H1 (cell line): ENCODE measurements at regions not wholly inside any gene's neighbourhood (a gene's known extent, or its start where the extent isn't known, plus 50 kb on each side); places are given as distances from the start of the nearest gene placed in this dataset.

ENCODE experiments used
- CTCF ChIA-PET: fragments of 300-600 bp; sonication (Branson Sonifier 250); formaldehyde crosslinking; loops from one replicate; lab custom pipeline; 2021; ENCODE audit not compliant: partially characterized antibody; lab: Charles Lee
- POLR2A ChIA-PET: fragments of 300-600 bp; sonication (Branson Sonifier 250); formaldehyde crosslinking; loops from one replicate; lab custom pipeline; 2021; ENCODE audit warnings: inconsistent platforms; ENCODE audit not compliant: partially characterized antibody; lab: Charles Lee
- DNase-seq, 2 experiments: peaks; one replicate each; pipeline versions ENCODE4 v3.0.0 to v3.0.0-alpha.2; 2010 to 2022; ENCODE audit warnings: low spot score in 2 of 2, low read depth in 1 of 2, mixed read lengths in 1 of 2
- FAIRE-seq: peaks from 2 replicates; lab custom pipeline; 2011; peaks lifted over from hg19 to GRCh38; lab: Jason Lieb, UNC
- H2AFZ ChIP-seq: 2 replicates; pipeline ENCODE4 v1.8.1; 2012; ENCODE audit warnings: low read length, inconsistent platforms
- H2AK5ac ChIP-seq: 2 replicates; pipeline ENCODE4 v1.6.1; 2013; ENCODE audit warnings: low read depth, low read length
- H2BK120ac ChIP-seq: replicated peaks from 2 replicates; pipeline ENCODE3; 2013; ENCODE audit warnings: low read depth, low read length, inconsistent platforms
- H2BK12ac ChIP-seq: 2 replicates; pipeline ENCODE4 v1.6.1; 2013; ENCODE audit warnings: low read depth, low read length
- H2BK15ac ChIP-seq: 2 replicates; pipeline ENCODE4 v1.6.1; 2013; ENCODE audit warnings: low read length
- H2BK20ac ChIP-seq: 2 replicates; pipeline ENCODE4 v1.6.1; 2013; ENCODE audit warnings: low read length
- H2BK5ac ChIP-seq: 2 replicates; pipeline ENCODE4 v1.6.1; 2013; ENCODE audit warnings: low read depth, low read length
- H3K14ac ChIP-seq: 2 replicates; pipeline ENCODE4 v1.6.1; 2013; ENCODE audit warnings: inconsistent platforms; ENCODE audit not compliant: insufficient read length
- H3K18ac ChIP-seq: 2 replicates; pipeline ENCODE4 v1.6.1; 2013; ENCODE audit warnings: low read length; ENCODE audit errors: extremely low read depth
- H3K23ac ChIP-seq: 2 replicates; pipeline ENCODE4 v1.6.1; 2013; ENCODE audit warnings: inconsistent platforms; ENCODE audit not compliant: insufficient read length
- H3K23me2 ChIP-seq: 2 replicates; pipeline ENCODE4 v1.6.1; 2013; ENCODE audit warnings: low read depth, low read length
- H3K27ac ChIP-seq: 2 replicates; pipeline ENCODE4 v1.6.1; 2011; ENCODE audit warnings: low read depth, low read length, inconsistent platforms
- H3K27me3 ChIP-seq, 4 experiments: replicated peaks in 1 of 4; 1 replicate in 1 of 4; 2 replicates in 3 of 4; pipeline versions ENCODE4 v1.6.1 to v1.8.1; 2011 to 2013; ENCODE audit warnings: low read length in 3 of 4, mild to moderate bottlenecking in 3 of 4, inconsistent platforms in 2 of 4, mixed read lengths in 2 of 4, moderate library complexity in 1 of 4; ENCODE audit not compliant: control insufficient read depth in 3 of 4, insufficient read depth in 3 of 4; ENCODE audit errors: extremely low read depth in 1 of 4
- H3K36me3 ChIP-seq, 4 experiments: 2 replicates each; pipeline versions ENCODE4 v1.6.1 to v1.8.1; 2011 to 2013; ENCODE audit warnings: mild to moderate bottlenecking in 4 of 4, low read length in 3 of 4, moderate library complexity in 2 of 4, control low read depth in 1 of 4, inconsistent platforms in 1 of 4; ENCODE audit not compliant: insufficient read depth in 4 of 4, control insufficient read depth in 2 of 4
- H3K4ac ChIP-seq: replicated peaks from 2 replicates; pipeline ENCODE3; 2013; ENCODE audit warnings: low read length, low read depth, mixed read lengths, inconsistent platforms; ENCODE audit not compliant: insufficient read length
- H3K4me1 ChIP-seq, 4 experiments: replicated peaks in 1 of 4; 1 replicate in 1 of 4; 2 replicates in 3 of 4; pipeline versions ENCODE4 v1.6.1 to v1.8.1; 2011 to 2013; ENCODE audit warnings: low read length in 3 of 4, inconsistent platforms in 2 of 4, mixed read lengths in 1 of 4; ENCODE audit not compliant: insufficient read depth in 4 of 4, control insufficient read depth in 3 of 4
- H3K4me2 ChIP-seq, 2 experiments: 2 replicates each; pipeline versions ENCODE4 v1.6.1 to v1.8.1; 2011 to 2013; ENCODE audit warnings: low read depth in 2 of 2, low read length in 2 of 2, control low read depth in 1 of 2, inconsistent platforms in 1 of 2, mild to moderate bottlenecking in 1 of 2; ENCODE audit not compliant: insufficient read depth in 1 of 2
- H3K4me3 ChIP-seq, 4 experiments: fragments of 200-600, 300-600 bp in 1 of 4; sonication (generic), shearing (Covaris generic), sonication (Bioruptor Twin) in 1 of 4; 2 replicates each; pipeline versions ENCODE4 v1.5.1 to v1.8.1; 2011 to 2016; ENCODE audit warnings: low read length in 4 of 4, low read depth in 3 of 4, control low read depth in 2 of 4, inconsistent platforms in 2 of 4, mild to moderate bottlenecking in 2 of 4, mixed read lengths in 1 of 4, moderate library complexity in 1 of 4; ENCODE audit not compliant: insufficient read depth in 2 of 4; ENCODE audit errors: extremely low read depth in 1 of 4
- H3K56ac ChIP-seq: replicated peaks from 2 replicates; pipeline ENCODE3; 2013; ENCODE audit warnings: low read depth, mild to moderate bottlenecking, mixed read lengths, low read length, inconsistent platforms; ENCODE audit not compliant: insufficient read length
- H3K79me1 ChIP-seq: 2 replicates; pipeline ENCODE4 v1.6.1; 2013; ENCODE audit warnings: low read depth, low read length, control low read depth
- H3K79me2 ChIP-seq, 2 experiments: 2 replicates each; pipeline versions ENCODE4 v1.6.1 to v1.8.1; 2012 to 2013; ENCODE audit warnings: low read length in 2 of 2, mild to moderate bottlenecking in 2 of 2, inconsistent platforms in 1 of 2; ENCODE audit not compliant: insufficient read depth in 2 of 2, control insufficient read depth in 1 of 2
- H3K9ac ChIP-seq, 4 experiments: replicated peaks in 1 of 4; 1 replicate in 1 of 4; 2 replicates in 3 of 4; pipeline versions ENCODE4 v1.6.1 to v1.8.1; 2011 to 2013; ENCODE audit warnings: low read depth in 3 of 4, low read length in 3 of 4, control low read depth in 2 of 4, mild to moderate bottlenecking in 2 of 4, moderate library complexity in 2 of 4, inconsistent platforms in 1 of 4; ENCODE audit errors: extremely low read depth in 1 of 4
- H3K9me3 ChIP-seq, 2 experiments: 2 replicates each; pipeline versions ENCODE4 v1.6.1 to v1.8.1; 2012 to 2013; ENCODE audit warnings: mild to moderate bottlenecking in 2 of 2, moderate library complexity in 2 of 2, control low read depth in 1 of 2, inconsistent platforms in 1 of 2, low read depth in 1 of 2, low read length in 1 of 2, mixed read lengths in 1 of 2; ENCODE audit not compliant: insufficient read depth in 2 of 2
- H4K20me1 ChIP-seq, 2 experiments: replicated peaks in 1 of 2; 2 replicates each; pipeline versions ENCODE3 to v1.8.1; 2011 to 2013; ENCODE audit warnings: inconsistent platforms in 2 of 2, low read length in 2 of 2, mild to moderate bottlenecking in 1 of 2; ENCODE audit not compliant: insufficient read depth in 2 of 2, control insufficient read depth in 1 of 2
- H4K5ac ChIP-seq: 2 replicates; pipeline ENCODE4 v1.6.1; 2013; ENCODE audit warnings: low read length, low read depth, mixed read lengths, inconsistent platforms; ENCODE audit not compliant: insufficient read length
- H4K8ac ChIP-seq: 2 replicates; pipeline ENCODE4 v1.8.0; 2013; ENCODE audit warnings: mild to moderate bottlenecking, moderate library complexity, low read length, inconsistent platforms; ENCODE audit not compliant: insufficient read depth; ENCODE audit errors: extremely low read depth
- H4K91ac ChIP-seq: replicated peaks from 2 replicates; pipeline ENCODE3; 2013; ENCODE audit warnings: low read length, mixed read lengths, inconsistent platforms; ENCODE audit not compliant: insufficient read length
- BACH1 ChIP-seq: IDR thresholded peaks from 2 replicates; pipeline ENCODE4 v1.6.1; 2012; ENCODE audit warnings: low read length, improper control_type of control experiment
- CBX8 ChIP-seq: fragments of 300-800, 300-1000 bp; sonication (generic); IDR thresholded peaks from 2 replicates; pipeline ENCODE4 v1.7.1; 2016; ENCODE audit warnings: low read depth, low read length, borderline replicate concordance
- CREB1 ChIP-seq: IDR thresholded peaks from 2 replicates; pipeline ENCODE4 v1.6.1; 2012; ENCODE audit warnings: inconsistent platforms
- KDM1A ChIP-seq: fragments of 200-600, 300-600 bp; sonication (generic); IDR thresholded peaks from 2 replicates; pipeline ENCODE4 v1.7.1; 2016; ENCODE audit warnings: mild to moderate bottlenecking, low read length, borderline replicate concordance
- KDM4A ChIP-seq: IDR thresholded peaks from one replicate; pipeline ENCODE4 v1.7.1; 2012; ENCODE audit warnings: low read depth, mild to moderate bottlenecking, moderate library complexity, low read length, inconsistent platforms; ENCODE audit not compliant: severe bottlenecking
- KDM5A ChIP-seq: fragments of 200-600 bp; IDR thresholded peaks from 2 replicates; pipeline ENCODE4 v1.7.1; 2012; ENCODE audit warnings: mild to moderate bottlenecking, low read length, inconsistent platforms, mixed read lengths
- POU5F1 ChIP-seq: IDR thresholded peaks from 2 replicates; pipeline ENCODE4 v1.6.1; 2011; ENCODE audit warnings: low read depth, mild to moderate bottlenecking, low read length, moderate library complexity
- RBBP5 ChIP-seq: IDR thresholded peaks from 2 replicates; pipeline ENCODE4 v1.7.1; 2012; ENCODE audit warnings: low read depth, mild to moderate bottlenecking, inconsistent platforms, low read length, moderate library complexity, borderline replicate concordance
- SIX5 ChIP-seq: IDR thresholded peaks from 2 replicates; pipeline ENCODE4 v1.6.1; 2011; ENCODE audit warnings: mild to moderate bottlenecking, low read depth, low read length
- SP1 ChIP-seq: IDR thresholded peaks from 2 replicates; pipeline ENCODE4 v1.6.1; 2011; ENCODE audit warnings: low read depth, low read length
- SRF ChIP-seq: IDR thresholded peaks from 2 replicates; pipeline ENCODE4 v1.6.1; 2011; ENCODE audit warnings: mild to moderate bottlenecking, low read depth, low read length, moderate library complexity
- TAF1 ChIP-seq: IDR thresholded peaks from 2 replicates; pipeline ENCODE4 v1.6.1; 2011; ENCODE audit warnings: mild to moderate bottlenecking, low read depth, low read length
- TAF7 ChIP-seq: optimal IDR thresholded peaks from 2 replicates; pipeline ENCODE3; 2011; ENCODE audit warnings: low read depth, mild to moderate bottlenecking, inconsistent platforms, low read length, moderate library complexity, borderline replicate concordance
- WGBS, 2 experiments: shearing (Covaris generic) in 1 of 2; methylation state at CpG; one replicate each; pipeline versions ENCODE4 v1.1.6 to v1.1.7; 2013 to 2015; ENCODE audit warnings: low lambda C conversion rate in 2 of 2, mixed read lengths in 2 of 2, inconsistent platforms in 1 of 2, low coverage in 1 of 2, missing lambda C conversion rate in 1 of 2; ENCODE audit not compliant: insufficient replicate concordance in 2 of 2, insufficient coverage in 1 of 2, insufficient read length in 1 of 2; ENCODE audit errors: extremely low coverage in 1 of 2, missing lambda C conversion rate in 1 of 2; 5-methylcytosine and 5-hydroxymethylcytosine counted together
- TF ChIP-seq, protein P1 (sequence below), 3 experiments: IDR thresholded peaks; 1 replicate in 2 of 3; 2 replicates in 1 of 3; pipeline versions ENCODE4 v1.5.1 to v1.6.1; 2011; ENCODE audit warnings: low read length in 3 of 3, mild to moderate bottlenecking in 3 of 3, inconsistent platforms in 2 of 3, low read depth in 1 of 3, moderate library complexity in 1 of 3; ENCODE audit not compliant: insufficient read depth in 1 of 3; ENCODE audit errors: control extremely low read depth in 1 of 3

DNA sequence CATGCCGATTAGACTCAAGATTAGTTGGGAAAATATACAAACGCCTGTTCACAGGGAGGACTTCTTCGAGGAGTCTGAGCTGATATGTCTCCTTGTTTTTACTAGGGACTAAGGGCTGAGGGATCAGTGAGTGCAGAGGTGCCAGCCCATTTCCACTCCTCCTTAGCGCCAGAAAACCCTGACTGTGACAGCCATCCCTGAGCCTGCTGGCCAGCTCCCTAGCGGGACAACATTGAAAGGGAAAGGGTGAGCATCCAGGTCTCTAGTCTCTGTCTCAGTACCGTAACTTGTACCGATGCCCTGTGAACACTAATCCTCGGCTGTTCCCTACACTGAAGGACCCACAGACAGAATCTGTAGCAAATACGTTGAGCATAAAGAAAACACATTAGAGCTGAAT, 243.4 kb downstream of the WNT5A start:
- Histone ChIP-seq H3K56ac (no peak overlapping the region), H3K4me3 (no peak overlapping the region), H4K91ac (no peak overlapping the region), H2AFZ (no peak overlapping the region), H3K79me2 (no peaks in the 10 kb centered on the region), H3K79me1 (no peaks in the 10 kb centered on the region), H3K36me3 (no peaks in the 10 kb centered on the region), H3K4me1 (no peaks in the 10 kb centered on the region), H3K14ac (no peak overlapping the region), H3K4ac (no peak overlapping the region), H3K9me3 (no peaks in the 10 kb centered on the region), H3K9ac (no peak overlapping the region), H3K18ac (no peak overlapping the region), H2BK20ac (no peak overlapping the region), H4K8ac (no peak overlapping the region), H2BK5ac (no peak overlapping the region), H3K23me2 (no peaks in the 10 kb centered on the region), H3K27ac (no peak overlapping the region), H2AK5ac (no peak overlapping the region), H4K5ac (no peak overlapping the region), H3K23ac (no peak overlapping the region), H2BK12ac (no peak overlapping the region), H3K4me2 (no peak overlapping the region), H3K27me3 (no peaks in the 10 kb centered on the region), H2BK120ac (no peak overlapping the region), H4K20me1 (no peaks in the 10 kb centered on the region), H2BK15ac (no peak overlapping the region)
- ChIA-PET POLR2A (no interaction called here), CTCF (interaction anchor here (1.4 kb wide), 1 partner anchor 63 kb away, joined by 3 read pairs; no protein-coding TSS in a partner anchor)
- no peak for DNase-seq
- 87% methylated on average over 9 of the region's 9 CpGs; no CpG with 5 or more reads in 1 of the 2 experiments for WGBS, 2 experiments
- no peak for FAIRE-seq
- TF ChIP-seq KDM4A: no peak
- TF ChIP-seq RBBP5: no peak
- TF ChIP-seq POU5F1: no peak
- TF ChIP-seq SRF: no peak
- TF ChIP-seq TAF1: no peak
- no peak for TF ChIP-seq CREB1
- TF ChIP-seq BACH1: no peak
- no peak for TF ChIP-seq CBX8
- TF ChIP-seq KDM5A: no peak
- TF ChIP-seq, protein P1, sequence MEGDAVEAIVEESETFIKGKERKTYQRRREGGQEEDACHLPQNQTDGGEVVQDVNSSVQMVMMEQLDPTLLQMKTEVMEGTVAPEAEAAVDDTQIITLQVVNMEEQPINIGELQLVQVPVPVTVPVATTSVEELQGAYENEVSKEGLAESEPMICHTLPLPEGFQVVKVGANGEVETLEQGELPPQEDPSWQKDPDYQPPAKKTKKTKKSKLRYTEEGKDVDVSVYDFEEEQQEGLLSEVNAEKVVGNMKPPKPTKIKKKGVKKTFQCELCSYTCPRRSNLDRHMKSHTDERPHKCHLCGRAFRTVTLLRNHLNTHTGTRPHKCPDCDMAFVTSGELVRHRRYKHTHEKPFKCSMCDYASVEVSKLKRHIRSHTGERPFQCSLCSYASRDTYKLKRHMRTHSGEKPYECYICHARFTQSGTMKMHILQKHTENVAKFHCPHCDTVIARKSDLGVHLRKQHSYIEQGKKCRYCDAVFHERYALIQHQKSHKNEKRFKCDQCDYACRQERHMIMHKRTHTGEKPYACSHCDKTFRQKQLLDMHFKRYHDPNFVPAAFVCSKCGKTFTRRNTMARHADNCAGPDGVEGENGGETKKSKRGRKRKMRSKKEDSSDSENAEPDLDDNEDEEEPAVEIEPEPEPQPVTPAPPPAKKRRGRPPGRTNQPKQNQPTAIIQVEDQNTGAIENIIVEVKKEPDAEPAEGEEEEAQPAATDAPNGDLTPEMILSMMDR (IDR thresholded peaks at IDR 0.05; ENCODE audit: control extremely low read depth in 1 of 3, insufficient read depth in 1 of 3, low read depth in 1 of 3, low read length in 3 of 3): no peak
- TF ChIP-seq SIX5: no peak
- no peak for TF ChIP-seq TAF7
- TF ChIP-seq SP1: no peak
- TF ChIP-seq KDM1A: no peak
